ENCODE measurements at regions not wholly inside any gene's neighbourhood (a gene's known extent, or its start where the extent isn't known, plus 50 kb on each side); places are given as distances from the start of the nearest gene placed in this dataset.
"Not testable (repeated sequence)": the region's sequence is repeated elsewhere in the genome, so short reads cannot be mapped to it uniquely, and the experiment has no call there.

GRCh38 chr2:167749016-167749415 is 498.4 kb downstream of the STK39 start:
- H3K9me3 Mint-ChIP-seq (ENCODE audit: unreplicated experiment) = no peaks in the 10 kb centered on the region
- no peaks in the 10 kb centered on the region for H3K36me3 Mint-ChIP-seq (ENCODE audit: low read depth, unreplicated experiment)
- no peak overlapping the region for H3K27ac Mint-ChIP-seq (ENCODE audit: unreplicated experiment)
- TF ChIP-seq CTCF (IDR thresholded peaks at IDR 0.05; ENCODE audit: unreplicated experiment) = no peak
- no peak for DNase-seq (ENCODE audit: low spot score)
- H3K27me3 Mint-ChIP-seq (ENCODE audit: unreplicated experiment) = no peaks in the 10 kb centered on the region
- H3K4me1 Mint-ChIP-seq (ENCODE audit: unreplicated experiment) = no peaks in the 10 kb centered on the region
- no peak overlapping the region for H3K4me3 Mint-ChIP-seq (ENCODE audit: unreplicated experiment)

GRCh38 chr2:167748536-167748935 is 498.9 kb downstream of the STK39 start:
- Mint-ChIP-seq H3K27me3 (ENCODE audit: unreplicated experiment) (no peaks in the 10 kb centered on the region), H3K4me1 (ENCODE audit: unreplicated experiment) (no peaks in the 10 kb centered on the region), H3K36me3 (ENCODE audit: low read depth, unreplicated experiment) (no peaks in the 10 kb centered on the region), H3K4me3 (ENCODE audit: unreplicated experiment) (no peak overlapping the region), H3K27ac (ENCODE audit: unreplicated experiment) (no peak overlapping the region), H3K9me3 (ENCODE audit: unreplicated experiment) (no peaks in the 10 kb centered on the region)
- TF ChIP-seq CTCF (IDR thresholded peaks at IDR 0.05; ENCODE audit: unreplicated experiment) = no peak
- no peak for DNase-seq (ENCODE audit: low spot score)

GRCh38 chr2:167745667-167746066 is 501.7 kb downstream of the STK39 start:
- Mint-ChIP-seq H3K9me3 (ENCODE audit: unreplicated experiment) (no peaks in the 10 kb centered on the region), H3K27ac (ENCODE audit: unreplicated experiment) (no peak overlapping the region), H3K27me3 (ENCODE audit: unreplicated experiment) (no peaks in the 10 kb centered on the region), H3K36me3 (ENCODE audit: low read depth, unreplicated experiment) (no peaks in the 10 kb centered on the region), H3K4me3 (ENCODE audit: unreplicated experiment) (no peak overlapping the region), H3K4me1 (ENCODE audit: unreplicated experiment) (peaks cover 4% of the 10 kb centered on the region)
- TF ChIP-seq CTCF (IDR thresholded peaks at IDR 0.05; ENCODE audit: unreplicated experiment) = no peak
- DNase-seq (ENCODE audit: low spot score) = no peak

- H3K36me3 Mint-ChIP-seq (ENCODE audit: low read depth, unreplicated experiment); H3K27me3 Mint-ChIP-seq (ENCODE audit: unreplicated experiment); H3K4me3 Mint-ChIP-seq (ENCODE audit: unreplicated experiment); H3K4me1 Mint-ChIP-seq (ENCODE audit: unreplicated experiment); H3K9me3 Mint-ChIP-seq (ENCODE audit: unreplicated experiment); H3K27ac Mint-ChIP-seq (ENCODE audit: unreplicated experiment); DNase-seq (ENCODE audit: low spot score): not testable (repeated sequence)
Observed at GRCh38 chr2:167739921-167740320, 507.5 kb downstream of the STK39 start.

- no peak overlapping the region for H3K4me3 Mint-ChIP-seq (ENCODE audit: unreplicated experiment)
- H3K27me3 Mint-ChIP-seq (ENCODE audit: unreplicated experiment) = no peaks in the 10 kb centered on the region
- H3K9me3 Mint-ChIP-seq (ENCODE audit: unreplicated experiment) = no peaks in the 10 kb centered on the region
- no peaks in the 10 kb centered on the region for H3K36me3 Mint-ChIP-seq (ENCODE audit: low read depth, unreplicated experiment)
- H3K27ac Mint-ChIP-seq (ENCODE audit: unreplicated experiment) = no peak overlapping the region
- TF ChIP-seq CTCF (IDR thresholded peaks at IDR 0.05; ENCODE audit: unreplicated experiment) = no peak
- H3K4me1 Mint-ChIP-seq (ENCODE audit: unreplicated experiment) = peaks cover 39% of the 10 kb centered on the region
- no peak for DNase-seq (ENCODE audit: low spot score)
Observed at GRCh38 chr2:167733747-167734146, 513.6 kb downstream of the STK39 start.

GRCh38 chr2:167732326-167732725 is 515.1 kb downstream of the STK39 start:
- H3K9me3 Mint-ChIP-seq (ENCODE audit: unreplicated experiment) = no peaks in the 10 kb centered on the region
- DNase-seq (ENCODE audit: low spot score) = peak; percentile 12
- H3K36me3 Mint-ChIP-seq (ENCODE audit: low read depth, unreplicated experiment) = no peaks in the 10 kb centered on the region
- H3K4me3 Mint-ChIP-seq (ENCODE audit: unreplicated experiment) = no peak overlapping the region
- H3K27ac Mint-ChIP-seq (ENCODE audit: unreplicated experiment) = peak overlapping the region; percentile 85
- peaks cover 39% of the 10 kb centered on the region for H3K4me1 Mint-ChIP-seq (ENCODE audit: unreplicated experiment)
- no peaks in the 10 kb centered on the region for H3K27me3 Mint-ChIP-seq (ENCODE audit: unreplicated experiment)
- TF ChIP-seq CTCF (IDR thresholded peaks at IDR 0.05; ENCODE audit: unreplicated experiment) = no peak

All from endothelial cell (in vitro differentiated cells).